DMS53 (cell line): ENCODE measurements at regions not wholly inside any gene's neighbourhood (a gene's known extent, or its start where the extent isn't known, plus 50 kb on each side); places are given as distances from the start of the nearest gene placed in this dataset.
A peak's percentile ranks its signal among the peaks of the same experiment; 100 is the strongest.

ENCODE experiments used
- DNase-seq: peaks from one replicate; lab custom pipeline; 2025; lab: John Stamatoyannopoulos, UW

DNA sequence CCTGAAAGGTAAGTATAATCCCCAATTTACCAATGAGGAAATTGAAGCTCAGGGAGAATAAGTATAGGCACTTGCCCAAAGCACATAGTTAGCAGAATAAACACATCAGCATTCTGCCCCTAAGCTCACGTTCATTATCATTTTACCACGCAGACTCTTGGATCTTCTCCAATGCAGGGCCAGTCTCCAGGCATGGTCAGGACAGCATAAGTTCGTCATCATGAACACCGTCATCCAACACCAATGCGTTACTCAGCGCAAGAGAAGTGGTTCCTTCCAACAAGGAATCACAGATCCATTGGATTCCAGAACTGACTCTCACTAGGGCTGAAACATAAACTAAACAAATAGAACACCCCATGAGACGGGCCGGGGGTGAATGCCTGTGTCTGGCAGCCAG is 86.5 kb upstream of the GPM6B start:
- DNase-seq = no peak

DNA sequence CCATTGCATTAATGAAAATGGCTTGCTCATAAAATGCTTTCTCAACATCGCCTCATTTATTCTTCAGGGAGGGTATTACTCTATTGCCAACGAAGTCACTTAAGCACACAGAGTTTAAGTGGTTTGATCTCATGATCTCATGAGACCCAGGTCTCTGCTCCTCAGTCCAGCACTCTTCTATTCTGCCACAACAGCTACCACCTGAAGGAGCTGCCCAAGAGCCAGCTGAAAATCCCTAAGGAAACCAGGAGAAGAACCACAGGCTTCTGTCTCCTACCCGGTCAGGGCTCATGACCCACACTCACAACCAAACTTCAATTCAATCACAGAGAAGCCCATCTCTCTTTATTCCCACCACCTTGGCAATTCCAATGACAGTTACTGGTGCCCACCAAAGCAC is 85.5 kb upstream of the GPM6B start:
- DNase-seq = no peak

DNA sequence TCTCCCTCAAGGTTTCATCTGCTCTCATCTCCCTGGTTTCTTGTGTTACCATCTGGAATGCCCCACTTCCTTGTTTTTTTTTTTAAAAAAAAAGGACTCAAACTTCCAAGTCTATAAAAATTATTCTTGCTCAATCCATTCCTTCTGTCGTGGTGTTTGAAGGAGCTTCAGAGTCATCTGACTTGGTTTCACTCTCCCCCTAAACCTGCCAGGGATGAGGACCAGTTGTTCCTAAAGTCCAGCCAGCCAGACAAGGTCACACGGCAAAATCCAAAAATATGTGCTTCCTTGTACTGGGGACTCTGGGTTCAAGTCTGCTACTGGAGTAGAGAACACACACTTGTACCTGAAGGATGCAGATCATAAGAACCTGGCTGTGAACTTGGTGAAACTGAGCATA is 84.5 kb upstream of the GPM6B start:
- DNase-seq = no peak

DNA sequence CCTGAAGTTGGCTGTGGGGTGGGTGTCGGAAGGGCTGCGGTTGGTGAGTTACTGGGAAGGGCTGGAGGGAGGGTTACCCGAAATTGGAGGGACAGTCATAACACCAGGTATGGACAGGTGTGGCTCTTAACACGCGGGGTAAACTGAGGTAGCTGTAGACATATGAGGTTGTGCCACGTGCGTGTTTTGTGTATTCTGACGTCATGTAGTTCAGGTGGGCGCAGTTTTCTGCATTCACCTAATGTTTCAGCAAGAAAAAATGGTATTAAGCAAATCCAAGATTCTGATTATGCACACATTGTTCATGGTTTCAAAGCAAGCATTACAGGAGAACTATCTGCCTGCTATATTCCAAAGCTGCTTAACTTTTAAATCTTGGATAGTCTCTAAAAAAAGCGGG is 83.5 kb upstream of the GPM6B start:
- DNase-seq = no peak

DNA sequence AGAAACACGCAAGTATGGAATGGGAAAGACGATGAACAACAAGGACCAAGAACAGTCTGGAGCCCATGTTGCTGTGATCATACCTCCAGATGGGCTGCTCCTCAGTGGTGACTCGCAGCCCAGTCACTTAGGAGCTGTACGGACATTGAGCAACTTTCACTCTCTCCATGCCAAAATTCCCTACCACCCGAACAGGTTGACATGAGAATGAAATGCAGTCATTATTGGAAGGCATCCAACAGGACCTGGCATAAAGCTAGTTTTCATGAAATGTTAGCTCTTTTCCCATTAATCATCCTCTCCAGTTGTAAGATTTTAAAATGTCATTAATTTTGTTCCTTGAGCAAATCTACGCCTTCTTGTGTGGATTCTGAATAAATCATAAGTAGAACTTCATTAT is 82.7 kb upstream of the GPM6B start:
- DNase-seq = no peak

DNA sequence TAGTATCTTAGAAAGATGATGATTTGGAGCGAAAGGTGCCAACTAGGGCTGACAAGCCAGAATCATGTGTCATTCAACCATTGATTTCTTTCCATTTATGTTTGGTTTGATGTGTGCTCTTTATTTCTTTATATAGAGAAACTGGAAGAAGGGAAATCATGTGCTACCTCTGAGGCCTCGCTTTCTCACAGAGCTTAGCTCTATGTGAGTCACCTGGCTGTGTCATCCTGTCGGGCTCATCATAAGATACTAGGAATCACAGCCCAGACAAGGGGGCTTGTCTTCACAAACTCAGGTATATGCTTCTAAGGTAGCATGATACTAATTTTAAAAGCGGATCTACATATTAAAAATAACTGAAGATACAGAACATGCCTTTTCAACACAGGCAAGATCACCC is 81.7 kb upstream of the GPM6B start:
- DNase-seq = no peak

DNA sequence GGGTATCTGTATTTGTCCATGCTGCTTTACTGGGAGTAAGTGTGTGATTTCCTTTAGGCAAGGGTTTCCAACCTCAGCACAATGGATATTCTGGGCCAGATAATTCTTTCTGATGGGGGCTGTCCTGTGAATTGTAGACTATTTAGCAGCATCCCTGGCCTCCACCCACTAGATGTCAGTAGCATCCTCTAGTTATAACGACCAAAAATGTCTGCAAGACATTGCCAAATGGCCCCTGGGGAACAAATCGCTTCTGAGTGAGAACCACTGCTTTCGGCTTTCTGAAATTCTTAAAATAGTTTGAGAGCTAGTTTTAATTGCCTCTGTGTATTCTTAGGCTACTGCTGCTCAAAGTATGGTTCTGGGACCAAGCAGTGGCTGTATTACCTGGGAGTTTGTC is 81.2 kb upstream of the GPM6B start:
- peak; percentile 18 for DNase-seq

DNA sequence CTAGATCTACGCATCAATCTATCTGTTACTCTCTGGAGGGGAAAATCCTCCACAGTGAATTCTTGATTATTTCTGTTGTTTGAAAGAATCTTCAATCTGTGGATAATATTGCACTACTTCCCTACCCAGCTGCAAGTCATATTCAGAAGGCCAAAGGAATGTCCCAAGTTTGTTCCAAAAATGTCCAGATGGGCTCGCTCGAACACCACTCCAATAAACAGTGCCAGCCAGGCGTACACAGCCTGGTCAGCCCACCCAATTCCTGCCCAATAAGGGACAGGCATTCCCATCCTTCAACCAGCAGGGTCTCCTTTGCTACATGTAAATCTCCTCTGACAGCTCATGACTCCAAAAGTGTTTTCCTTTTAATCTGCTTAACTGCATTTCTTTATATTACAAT is 80.7 kb upstream of the GPM6B start:
- no peak for DNase-seq

DNA sequence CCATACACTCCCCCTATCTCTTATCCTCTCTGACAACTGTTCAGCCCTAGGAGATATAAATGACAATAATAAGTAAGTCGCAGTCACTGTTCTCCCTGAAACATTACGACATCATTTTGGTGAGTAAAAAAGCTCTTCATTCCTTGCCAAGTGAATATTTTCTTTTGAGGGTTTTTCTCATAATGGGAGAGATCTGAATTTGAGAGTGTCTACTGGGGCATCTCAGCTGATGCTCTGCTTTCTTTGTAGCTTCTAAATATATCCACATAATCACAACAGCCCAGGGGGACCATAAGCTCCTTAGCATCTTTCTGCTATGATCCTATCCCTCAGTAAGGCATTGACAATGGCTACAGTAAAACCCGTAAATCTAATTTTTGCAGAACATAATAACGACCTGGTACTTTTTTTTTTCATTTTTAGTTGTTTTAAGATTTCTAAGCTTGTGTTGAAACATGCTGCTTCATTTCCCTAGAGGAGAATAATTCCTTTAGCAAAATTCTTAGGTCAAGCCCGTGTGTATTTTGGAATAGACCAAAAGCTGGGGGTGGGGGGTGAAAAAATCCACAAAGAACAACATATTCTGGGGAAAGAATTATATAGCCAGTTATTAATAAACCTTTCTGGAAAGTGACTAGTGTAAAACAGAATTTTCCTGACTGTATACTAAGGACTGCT is 78.1 kb upstream of the GPM6B start:
- no peak for DNase-seq

DNA sequence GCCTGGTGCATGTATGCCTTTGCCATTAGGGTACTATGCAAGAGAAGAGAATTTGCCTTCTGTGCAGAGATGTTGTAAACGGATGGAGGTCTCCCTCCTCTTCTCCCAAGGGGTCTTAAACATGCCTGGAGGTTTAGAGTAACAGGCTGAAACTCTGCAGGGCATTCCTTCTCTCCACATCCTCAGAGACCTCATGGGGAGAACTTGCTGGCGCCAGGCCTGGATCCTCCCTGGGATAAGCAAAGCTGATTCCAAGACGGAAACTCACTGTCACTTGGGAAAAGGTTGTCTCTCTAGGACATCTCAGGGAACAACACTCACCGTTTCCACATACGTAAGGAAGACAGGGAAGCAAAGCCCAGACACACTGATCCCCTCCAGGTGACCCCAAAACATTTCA is 76.9 kb upstream of the GPM6B start:
- DNase-seq = no peak

DNA sequence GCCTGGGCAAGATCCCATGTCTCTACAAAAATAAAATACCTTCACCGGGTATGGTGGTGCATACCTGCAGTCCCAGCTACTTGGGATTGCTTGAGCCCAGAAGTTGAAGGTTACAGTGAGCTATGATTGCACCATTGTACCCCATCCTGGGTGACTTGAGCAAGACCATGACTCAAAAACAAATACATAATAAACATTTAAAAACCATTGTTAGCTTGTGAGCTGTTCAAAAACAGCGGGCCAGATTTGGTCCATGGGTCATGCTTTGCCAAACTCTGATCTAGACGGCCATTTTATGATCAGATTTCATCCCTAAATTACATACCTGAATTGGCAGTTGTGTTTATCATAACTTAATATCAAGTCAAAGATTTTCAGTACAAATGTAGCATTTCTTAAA is 76.0 kb upstream of the GPM6B start:
- DNase-seq = no peak

DNA sequence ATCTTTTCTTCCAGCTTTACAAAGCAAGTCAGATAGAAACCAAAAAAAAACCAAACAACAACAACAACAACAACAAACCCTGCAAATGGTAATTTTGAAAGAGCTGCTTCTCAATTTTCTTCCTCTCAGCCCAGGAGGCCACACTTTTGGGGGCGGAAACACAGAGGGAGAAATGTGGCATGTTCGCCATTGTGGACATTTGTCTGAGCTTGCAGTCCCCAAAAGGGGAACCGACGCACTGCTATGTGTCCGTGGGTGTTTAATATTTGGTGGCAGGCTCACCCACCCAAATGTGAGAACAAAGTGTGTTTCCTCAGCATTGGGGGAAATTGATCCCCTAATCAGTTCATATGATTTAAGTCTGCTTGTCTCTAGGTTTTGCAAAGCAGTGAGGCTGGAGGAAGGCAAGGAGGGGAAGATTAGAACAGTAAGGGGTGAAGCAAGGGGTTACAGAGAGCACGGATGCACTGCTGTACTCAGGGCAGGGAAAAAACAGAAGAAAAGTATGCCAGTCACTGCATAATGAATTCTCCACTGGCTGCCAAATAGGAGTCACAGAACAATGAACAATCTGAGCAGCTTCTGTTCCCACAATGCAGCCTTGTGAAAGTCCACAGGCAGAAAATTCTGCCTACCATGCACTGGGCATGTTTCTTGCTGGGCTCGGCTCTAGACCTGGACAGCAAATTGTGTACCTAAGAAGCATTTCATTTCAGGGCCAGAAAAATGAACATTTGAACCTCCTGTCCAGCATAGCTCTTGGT is 74.7 kb upstream of the GPM6B start:
- DNase-seq = no peak

DNA sequence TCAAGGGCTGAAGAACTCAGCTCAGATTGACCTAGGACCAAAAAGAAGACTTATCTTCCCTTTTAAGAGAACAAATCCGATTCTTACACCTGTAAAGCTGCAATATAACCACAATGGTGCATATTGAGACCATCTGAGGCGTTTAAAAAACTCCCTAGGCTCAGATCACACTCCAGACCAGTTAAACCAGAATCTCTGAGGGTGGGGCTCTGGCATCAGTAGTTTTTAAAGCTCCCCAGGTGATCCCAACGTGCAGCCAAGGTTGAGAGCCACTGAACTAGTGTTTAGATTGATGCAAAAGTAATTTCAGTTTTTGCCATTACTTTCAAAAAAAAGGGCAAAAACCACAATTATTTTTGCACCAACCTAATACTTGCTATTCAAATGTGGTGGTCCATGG is 73.9 kb upstream of the GPM6B start:
- DNase-seq = no peak

DNA sequence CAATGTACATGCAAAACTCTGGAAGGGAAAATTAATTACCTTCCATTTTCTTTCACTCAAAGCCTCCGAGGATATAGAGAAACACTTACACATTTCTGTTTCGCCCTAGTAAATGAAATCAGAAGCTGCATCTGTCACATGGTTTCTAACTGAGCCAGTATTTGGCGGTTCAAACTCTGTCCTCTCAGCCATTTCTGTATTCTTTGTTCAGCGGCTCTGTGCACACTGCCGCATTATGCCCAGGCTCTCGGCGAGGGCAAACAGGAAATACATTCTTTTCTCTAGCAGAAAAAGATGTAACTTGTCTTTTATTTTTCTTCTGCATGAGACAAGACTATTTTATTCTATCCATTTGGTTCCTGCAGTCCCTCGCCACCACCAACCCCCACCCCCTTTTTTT is 71.4 kb upstream of the GPM6B start:
- DNase-seq = no peak

DNA sequence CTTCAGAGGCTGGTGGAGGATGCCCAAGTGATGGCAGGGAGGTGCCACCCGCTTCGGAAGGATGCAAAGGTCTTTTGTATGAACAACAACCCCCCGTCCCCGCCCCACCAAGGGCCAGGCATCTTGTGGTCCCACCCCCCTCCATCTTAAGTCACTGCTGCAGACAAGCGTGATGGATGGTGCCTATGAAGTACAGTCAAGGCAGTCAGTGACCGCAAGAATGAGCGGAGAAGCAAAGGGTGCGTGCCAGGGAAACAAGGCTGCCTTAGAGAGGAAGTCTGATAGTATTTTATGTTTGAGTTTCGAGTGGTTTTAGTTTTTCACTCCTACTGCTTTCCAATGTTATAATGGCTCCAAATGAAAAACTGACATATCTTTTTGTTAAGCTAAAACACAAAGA is 68.7 kb upstream of the GPM6B start:
- DNase-seq = no peak

DNA sequence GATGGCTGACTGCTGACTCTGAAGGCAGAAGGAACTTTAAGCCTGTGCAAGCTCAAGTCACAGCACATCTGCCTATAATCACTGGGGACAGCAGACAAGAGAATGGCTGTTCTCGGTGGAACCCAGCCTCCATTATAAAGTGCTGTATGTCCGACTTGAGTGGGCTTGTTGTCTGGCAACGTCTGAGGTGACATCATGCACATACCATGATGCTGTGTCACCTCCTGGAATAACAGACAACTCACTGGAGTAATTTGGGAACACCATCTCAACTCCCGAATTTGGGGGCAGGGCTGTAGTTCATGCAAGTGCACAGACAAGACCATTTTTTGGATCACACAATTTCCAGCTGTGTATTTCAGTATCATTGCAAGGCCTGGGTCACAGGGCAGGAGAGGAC is 59.8 kb upstream of the GPM6B start:
- DNase-seq = no peak

DNA sequence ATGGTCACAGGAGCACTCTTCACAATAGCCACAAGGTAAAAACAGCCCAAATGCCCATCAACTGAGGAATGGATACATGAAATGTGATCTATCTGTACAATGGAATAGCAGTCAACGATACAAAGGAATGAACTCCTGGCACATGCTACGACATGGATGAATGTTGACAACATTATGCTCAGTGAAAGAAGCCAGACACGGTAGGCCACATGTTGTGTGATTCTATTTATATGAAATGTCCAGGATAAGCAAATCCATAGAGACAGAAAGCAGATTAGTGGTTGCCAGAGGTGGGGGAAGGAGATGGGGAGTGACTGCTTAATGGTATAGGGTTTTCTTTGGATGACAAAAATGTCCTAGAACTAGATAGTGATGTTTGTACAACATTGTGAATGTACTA is 58.7 kb upstream of the GPM6B start:
- no peak for DNase-seq

DNA sequence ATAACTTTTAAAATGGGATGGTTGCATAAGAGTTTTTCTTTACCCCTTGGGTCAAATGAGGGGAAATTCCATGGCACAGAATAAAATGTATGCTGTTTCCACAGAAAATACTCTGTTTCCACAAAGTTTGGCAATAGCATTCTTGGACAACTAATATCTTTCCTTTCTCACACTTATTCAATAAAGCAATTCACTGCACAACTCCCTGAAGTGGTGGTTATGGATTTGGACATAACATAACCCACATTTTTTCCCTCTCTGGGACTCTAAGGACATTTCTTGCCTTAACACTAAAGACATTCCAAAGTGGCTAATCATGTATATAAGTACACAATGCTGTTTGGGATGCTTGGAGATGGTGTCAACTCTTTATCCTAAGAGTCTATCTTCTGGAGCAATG is 51.7 kb upstream of the GPM6B start:
- no peak for DNase-seq
